ENCODE measurements at regions not wholly inside any gene's neighbourhood (a gene's known extent, or its start where the extent isn't known, plus 50 kb on each side); places are given as distances from the start of the nearest gene placed in this dataset.

- no peak for DNase-seq (ENCODE audit: low read depth)
These were observed 202.5 kb upstream of the DDHD1 start for GRCh38 chr14:53355581-53356112.

DNA sequence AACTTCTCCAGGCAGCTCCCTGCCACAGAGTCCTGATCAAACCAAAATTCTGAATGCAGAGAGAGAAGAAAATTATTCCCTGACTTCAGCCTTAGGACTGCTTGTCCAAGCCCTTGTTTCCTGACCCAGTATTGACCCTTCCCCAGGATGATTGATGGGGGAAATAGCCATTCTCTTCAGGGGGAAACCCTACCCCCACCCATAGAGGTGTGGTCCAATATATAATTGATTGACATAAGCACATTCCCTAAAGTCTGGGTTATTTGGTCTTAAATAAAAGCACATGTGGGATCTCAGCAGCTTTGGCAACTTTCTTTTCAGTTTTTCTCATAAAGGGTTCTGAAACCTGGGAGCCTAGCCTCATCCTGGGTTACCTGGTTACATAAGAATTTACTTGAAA, 201.2 kb upstream of the DDHD1 start:
- DNase-seq (ENCODE audit: low read depth), result no peak

GRCh38 chr14:53350866-53351265, 197.7 kb upstream of the DDHD1 start:
- DNase-seq (ENCODE audit: low read depth), result no peak

DNA sequence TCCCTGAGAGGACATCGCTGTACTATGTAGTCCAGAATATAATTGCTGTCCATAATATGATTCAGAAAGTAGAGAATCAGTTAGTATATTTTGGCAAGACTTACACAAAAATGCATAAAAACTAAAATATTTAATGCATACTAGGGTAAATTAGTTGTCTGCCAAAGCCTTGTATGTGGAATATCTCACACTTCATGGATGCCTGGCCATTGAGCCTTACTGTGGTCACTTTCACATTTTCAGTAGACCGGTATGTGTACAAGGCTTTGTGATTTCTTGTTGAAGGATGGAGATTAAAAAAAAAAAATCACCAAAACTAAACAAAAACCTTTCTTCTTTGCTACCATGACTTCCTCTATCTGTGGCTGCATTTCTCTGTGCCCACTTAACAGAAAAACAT, 197.3 kb upstream of the DDHD1 start:
- DNase-seq (ENCODE audit: low read depth), result no peak

DNA sequence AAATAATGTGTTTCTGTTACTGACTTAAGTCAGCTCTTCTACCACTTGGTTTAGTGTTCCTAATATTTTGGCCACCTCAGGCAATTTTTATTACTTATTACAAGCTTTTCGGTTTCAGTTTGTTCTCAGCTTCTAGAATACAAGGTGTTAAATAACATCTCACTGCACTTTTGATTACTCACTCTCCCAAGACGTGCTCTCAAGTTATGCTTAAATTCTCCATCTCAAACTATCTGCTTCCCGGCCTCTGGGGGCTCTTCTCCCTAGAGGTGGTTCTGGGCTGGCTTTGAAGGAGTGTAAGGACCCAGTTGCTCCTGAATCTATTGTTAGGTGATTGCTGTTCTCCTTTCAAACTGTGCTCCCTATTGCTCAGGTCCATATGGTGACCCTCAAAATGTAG, 193.9 kb upstream of the DDHD1 start:
- DNase-seq (ENCODE audit: low read depth), result no peak

GRCh38 chr14:53341324-53341723, 188.2 kb upstream of the DDHD1 start:
- no peak for DNase-seq (ENCODE audit: low read depth)

GRCh38 chr14:53338192-53338591, 185.1 kb upstream of the DDHD1 start:
- DNase-seq (ENCODE audit: low read depth), result no peak

- no peak for DNase-seq (ENCODE audit: low read depth)
These were observed 183.6 kb upstream of the DDHD1 start for GRCh38 chr14:53336729-53337128.

GRCh38 chr14:53333809-53334208, 180.7 kb upstream of the DDHD1 start:
- no peak for DNase-seq (ENCODE audit: low read depth)

DNA sequence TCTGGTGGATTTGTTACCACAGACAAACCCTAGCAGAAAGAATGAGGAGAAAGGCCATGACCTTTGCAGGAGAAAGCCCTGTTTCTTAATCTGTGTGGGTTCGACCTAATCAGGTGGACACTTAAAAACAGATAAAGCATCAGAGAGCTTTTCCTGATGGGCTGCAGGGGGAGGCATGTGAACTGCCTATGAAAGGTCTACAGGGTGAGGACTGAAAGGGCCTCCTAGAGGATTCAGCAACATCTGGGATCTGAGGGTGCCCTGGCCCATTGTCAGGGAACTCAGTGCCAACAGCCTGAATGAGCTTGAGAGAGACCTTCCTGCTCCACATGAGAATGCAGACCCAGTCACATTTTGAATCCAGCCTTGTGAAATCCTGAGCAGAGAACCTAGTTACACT, 178.8 kb upstream of the DDHD1 start:
- DNase-seq (ENCODE audit: low read depth), result peak; percentile 13

- peak; percentile 27 for DNase-seq (ENCODE audit: low read depth)
These were observed 178.1 kb upstream of the DDHD1 start for GRCh38 chr14:53331247-53331646.

- DNase-seq (ENCODE audit: low read depth), result no peak
These were observed 177.3 kb upstream of the DDHD1 start for GRCh38 chr14:53330441-53330840.

GRCh38 chr14:53328841-53329240, 175.7 kb upstream of the DDHD1 start:
- DNase-seq (ENCODE audit: low read depth), result no peak

DNA sequence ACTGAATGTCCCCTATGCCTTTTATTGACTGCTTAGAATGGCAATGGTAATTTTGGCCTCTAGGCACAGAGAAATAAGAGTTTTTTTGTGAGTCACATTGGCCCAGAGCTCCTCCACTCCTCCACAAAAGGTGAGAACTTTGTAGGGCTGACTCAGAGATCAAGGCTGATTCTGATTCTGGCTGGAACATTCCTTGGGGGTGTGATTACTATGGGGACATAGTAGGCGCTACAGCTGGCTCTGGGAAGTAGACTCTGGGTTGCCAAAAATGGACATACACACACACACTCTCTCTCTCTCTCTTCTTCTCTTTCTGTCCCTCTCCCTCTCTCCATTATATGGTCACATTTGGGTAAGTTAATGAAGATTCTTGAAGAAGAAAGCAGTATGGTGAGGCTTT, 174.6 kb upstream of the DDHD1 start:
- DNase-seq (ENCODE audit: low read depth), result no peak

GRCh38 chr14:53325176-53325806, 172.2 kb upstream of the DDHD1 start:
- no peak for DNase-seq (ENCODE audit: low read depth)

DNA sequence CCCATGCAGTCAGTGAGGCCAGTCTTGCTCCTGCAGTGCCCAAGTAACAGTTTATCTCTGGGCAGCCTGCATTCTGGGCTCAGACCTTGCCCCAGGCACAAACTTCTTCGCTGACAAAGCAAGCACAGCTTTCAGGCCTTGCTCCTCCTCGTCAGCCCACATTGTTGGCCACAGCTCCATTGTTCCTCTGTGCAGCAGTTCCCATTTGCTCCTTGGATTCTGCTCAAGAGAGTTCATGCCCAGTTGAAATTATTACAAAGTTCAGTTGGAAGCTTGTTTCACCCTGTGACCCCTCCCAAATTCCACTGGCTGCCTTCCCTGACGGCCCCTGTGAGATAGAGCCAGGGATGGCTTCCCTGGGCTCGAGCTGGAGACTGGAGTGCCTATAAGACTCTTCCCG, 163.4 kb upstream of the DDHD1 start:
- DNase-seq (ENCODE audit: low read depth), result no peak

DNA sequence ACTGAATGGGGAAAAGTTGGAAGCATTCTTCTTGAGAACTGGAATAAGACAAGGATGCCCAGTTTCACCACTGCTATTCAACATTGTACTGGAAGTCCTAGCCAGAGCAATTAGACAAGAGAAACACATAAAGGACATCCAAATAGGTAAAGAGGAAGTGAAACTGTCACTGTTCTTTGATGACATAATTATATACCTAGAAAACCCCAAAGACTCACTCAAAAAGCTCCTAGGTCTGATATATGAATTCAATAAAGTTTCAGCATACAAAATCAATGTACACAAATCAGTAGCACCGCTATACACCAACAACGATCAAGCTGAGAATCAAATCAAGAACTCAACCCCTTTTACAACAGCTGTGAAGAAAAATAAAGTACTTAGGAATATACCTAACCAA, 157.3 kb upstream of the DDHD1 start:
- no peak for DNase-seq (ENCODE audit: low read depth)

DNA sequence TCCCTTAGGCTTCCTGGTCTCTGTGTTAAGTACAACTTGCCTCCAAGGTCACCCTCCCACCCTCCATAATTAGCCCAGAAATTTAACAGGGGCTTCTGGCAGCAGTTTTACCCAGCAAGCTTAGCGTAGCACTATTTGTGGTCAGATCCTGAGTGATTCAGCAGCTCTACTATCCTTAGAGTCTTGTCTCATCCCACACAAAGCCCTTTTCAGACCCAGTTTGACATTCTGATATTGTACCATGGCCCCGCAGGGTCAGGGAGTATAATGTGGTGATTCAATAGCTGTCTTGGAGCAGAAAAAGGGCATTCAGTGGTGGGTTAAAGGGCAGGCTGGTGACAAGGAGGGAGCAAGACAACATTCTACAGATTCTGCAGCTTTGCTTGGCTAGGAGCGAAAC, 153.8 kb upstream of the DDHD1 start:
- no peak for DNase-seq (ENCODE audit: low read depth)

GRCh38 chr14:53306267-53306721, 153.2 kb upstream of the DDHD1 start:
- DNase-seq (ENCODE audit: low read depth), result peak; percentile 56

DNA sequence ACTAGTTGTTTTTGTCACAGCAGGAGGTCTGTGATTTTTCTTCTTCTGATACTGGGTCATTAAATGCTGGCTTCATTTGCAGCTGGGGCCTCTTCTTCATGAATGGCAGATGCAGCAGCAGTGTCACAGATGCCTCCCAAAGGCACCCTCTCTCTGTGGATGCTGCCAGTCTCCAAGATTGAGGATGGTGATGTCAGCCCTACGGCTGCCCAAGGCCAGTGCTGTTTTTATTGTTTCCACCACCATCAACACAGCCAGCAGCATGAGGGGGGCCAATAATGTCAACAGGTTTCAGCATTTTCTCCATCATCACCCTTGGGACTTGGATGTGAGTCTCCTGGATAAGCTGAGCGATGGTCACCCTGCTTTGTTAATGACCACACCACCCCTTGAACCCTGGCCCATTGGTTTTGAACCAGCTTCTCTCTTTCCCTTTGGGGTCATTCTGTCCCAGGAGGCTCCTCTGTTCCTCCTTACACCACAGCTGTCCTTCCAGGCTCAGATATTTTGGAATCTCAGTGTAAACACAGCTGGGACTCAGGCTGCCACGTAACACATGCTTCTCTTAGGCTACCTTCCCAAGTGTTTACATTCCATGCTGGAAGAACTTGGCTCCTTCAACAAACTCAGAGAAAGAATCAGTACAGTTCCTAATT, 151.7 kb upstream of the DDHD1 start:
- DNase-seq (ENCODE audit: low read depth), result no peak

DNA sequence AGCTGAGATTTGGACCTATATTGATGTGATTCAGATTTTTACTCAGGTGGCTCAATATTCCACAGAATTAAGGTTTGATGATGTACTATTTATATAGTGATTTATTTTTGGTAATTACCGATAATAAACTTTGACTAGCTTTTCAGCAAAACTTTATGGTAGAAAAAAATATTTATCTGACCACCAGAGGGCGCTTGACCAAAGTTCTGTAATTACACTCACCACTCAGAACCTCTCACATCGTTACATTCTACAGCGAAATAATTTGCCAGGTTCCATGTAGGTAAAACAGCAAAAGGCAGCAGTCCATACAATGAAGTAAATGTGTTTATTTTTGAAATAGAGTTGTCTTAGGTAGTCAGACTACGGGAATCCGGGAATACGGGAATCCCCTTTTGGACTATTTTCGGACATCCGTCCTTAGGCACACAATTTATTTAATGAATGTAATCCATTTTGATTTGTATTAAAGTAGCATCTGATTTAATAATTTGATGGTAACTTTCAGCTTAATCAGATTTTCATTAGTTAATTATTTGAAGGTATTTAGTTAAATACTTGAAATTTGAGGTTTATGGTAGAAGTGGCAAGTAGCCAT, 143.0 kb upstream of the DDHD1 start:
- DNase-seq (ENCODE audit: low read depth), result no peak

- no peak for DNase-seq (ENCODE audit: low read depth)
These were observed 142.2 kb upstream of the DDHD1 start for GRCh38 chr14:53295372-53295771.

DNA sequence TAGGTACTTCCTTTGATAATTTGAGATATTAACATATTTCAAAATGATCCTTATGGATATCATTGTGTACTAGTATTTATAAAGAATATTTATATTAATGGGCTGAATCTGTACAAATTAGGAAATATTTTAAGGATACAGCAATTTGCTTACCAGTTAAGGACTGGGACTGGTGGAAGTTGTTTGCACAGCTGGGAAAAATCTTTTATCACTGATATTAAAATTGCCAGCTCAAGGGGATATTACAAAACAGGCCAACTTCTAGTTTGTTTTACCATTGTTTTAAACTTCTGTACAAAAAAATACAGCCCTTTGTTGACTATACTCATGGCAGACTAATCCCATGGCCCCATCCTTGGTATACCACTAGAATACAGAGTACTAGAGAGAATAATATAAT, 133.2 kb upstream of the DDHD1 start:
- no peak for DNase-seq (ENCODE audit: low read depth)
